Glutamatergic neuron (in vitro differentiated cells): ENCODE measurements at regions not wholly inside any gene's neighbourhood (a gene's known extent, or its start where the extent isn't known, plus 50 kb on each side); places are given as distances from the start of the nearest gene placed in this dataset.

ENCODE experiments used
- DNase-seq: peaks from one replicate; pipeline ENCODE4 v3.0.0; 2022
- H3K27ac Mint-ChIP-seq: one replicate; pipeline ENCODE4 v1.8.0; 2020; ENCODE audit warnings: mild to moderate bottlenecking, mixed read lengths, inconsistent platforms; ENCODE audit not compliant: unreplicated experiment
- H3K27me3 Mint-ChIP-seq: one replicate; pipeline ENCODE4 v1.8.0; 2020; ENCODE audit warnings: mild to moderate bottlenecking, moderate library complexity, mixed read lengths, inconsistent platforms; ENCODE audit not compliant: unreplicated experiment
- H3K36me3 Mint-ChIP-seq: one replicate; pipeline ENCODE4 v1.8.0; 2020; ENCODE audit warnings: mild to moderate bottlenecking, mixed read lengths, inconsistent platforms; ENCODE audit not compliant: unreplicated experiment
- H3K4me1 Mint-ChIP-seq: one replicate; pipeline ENCODE4 v1.8.0; 2020; ENCODE audit warnings: mild to moderate bottlenecking, low read depth, mixed read lengths, inconsistent platforms; ENCODE audit not compliant: unreplicated experiment
- H3K4me3 Mint-ChIP-seq: one replicate; pipeline ENCODE4 v1.8.0; 2020; ENCODE audit warnings: mild to moderate bottlenecking, mixed read lengths, inconsistent platforms; ENCODE audit not compliant: unreplicated experiment
- H3K9me3 Mint-ChIP-seq: one replicate; pipeline ENCODE4 v1.8.0; 2020; ENCODE audit warnings: mild to moderate bottlenecking, moderate library complexity, mixed read lengths, inconsistent platforms; ENCODE audit not compliant: unreplicated experiment
- TF ChIP-seq, protein P1 (sequence below): fragments of 200-600 bp; sonication (generic); IDR thresholded peaks from one replicate; pipeline ENCODE4 v1.5.0; 2021; ENCODE audit not compliant: partially characterized antibody, unreplicated experiment

DNA sequence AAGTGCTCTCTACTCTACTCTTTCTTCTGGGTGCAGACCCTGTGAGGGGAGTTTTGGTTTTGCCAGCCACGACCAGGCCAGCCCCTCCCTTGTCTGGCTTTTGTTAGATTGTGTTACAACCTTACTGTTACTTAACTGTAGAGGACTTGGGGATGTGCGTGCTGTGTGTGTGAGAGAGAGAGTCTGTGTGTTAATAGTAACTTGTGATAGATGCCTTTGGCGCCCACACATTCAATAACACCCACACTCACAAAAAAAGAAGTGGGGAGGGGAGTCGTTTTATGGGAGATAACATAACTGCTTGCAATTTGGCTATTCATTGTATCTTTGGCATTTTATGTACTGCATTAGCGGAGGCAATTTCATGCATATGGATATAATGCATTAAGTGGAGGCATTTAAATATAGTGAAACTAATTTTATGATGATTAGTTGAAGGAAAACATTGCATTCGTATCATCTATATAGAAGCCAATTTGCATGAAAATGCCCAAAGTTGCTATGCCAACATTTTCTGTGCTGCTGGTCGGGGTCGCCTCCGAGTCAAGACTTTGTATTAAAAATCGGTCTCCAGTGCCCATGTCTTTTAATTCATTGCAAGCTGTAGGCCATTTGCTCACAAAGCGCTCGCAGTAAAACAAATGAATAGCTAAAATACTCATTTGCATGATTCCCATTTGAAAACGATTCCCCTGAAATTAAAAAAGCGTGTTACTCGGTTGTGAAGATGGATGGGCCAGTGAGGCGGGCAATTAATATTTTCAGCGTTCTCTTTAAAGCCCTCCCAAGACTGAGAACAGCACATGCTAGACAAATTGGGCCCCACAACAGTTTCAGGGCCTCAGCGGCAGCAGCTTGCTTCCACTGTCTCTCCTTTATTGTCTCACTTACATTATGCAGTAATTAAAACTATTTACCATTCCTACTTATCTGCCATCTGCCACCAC lies 158.5 kb upstream of the SMAD3 start:
- H3K4me3 Mint-ChIP-seq, result no peak overlapping the region
- H3K4me1 Mint-ChIP-seq, result peaks cover 2% of the 10 kb centered on the region
- TF ChIP-seq, protein P1, sequence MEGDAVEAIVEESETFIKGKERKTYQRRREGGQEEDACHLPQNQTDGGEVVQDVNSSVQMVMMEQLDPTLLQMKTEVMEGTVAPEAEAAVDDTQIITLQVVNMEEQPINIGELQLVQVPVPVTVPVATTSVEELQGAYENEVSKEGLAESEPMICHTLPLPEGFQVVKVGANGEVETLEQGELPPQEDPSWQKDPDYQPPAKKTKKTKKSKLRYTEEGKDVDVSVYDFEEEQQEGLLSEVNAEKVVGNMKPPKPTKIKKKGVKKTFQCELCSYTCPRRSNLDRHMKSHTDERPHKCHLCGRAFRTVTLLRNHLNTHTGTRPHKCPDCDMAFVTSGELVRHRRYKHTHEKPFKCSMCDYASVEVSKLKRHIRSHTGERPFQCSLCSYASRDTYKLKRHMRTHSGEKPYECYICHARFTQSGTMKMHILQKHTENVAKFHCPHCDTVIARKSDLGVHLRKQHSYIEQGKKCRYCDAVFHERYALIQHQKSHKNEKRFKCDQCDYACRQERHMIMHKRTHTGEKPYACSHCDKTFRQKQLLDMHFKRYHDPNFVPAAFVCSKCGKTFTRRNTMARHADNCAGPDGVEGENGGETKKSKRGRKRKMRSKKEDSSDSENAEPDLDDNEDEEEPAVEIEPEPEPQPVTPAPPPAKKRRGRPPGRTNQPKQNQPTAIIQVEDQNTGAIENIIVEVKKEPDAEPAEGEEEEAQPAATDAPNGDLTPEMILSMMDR, result no peak
- H3K36me3 Mint-ChIP-seq, result no peaks in the 10 kb centered on the region
- DNase-seq, result no peak
- H3K27me3 Mint-ChIP-seq, result no peaks in the 10 kb centered on the region
- H3K9me3 Mint-ChIP-seq, result no peaks in the 10 kb centered on the region
- H3K27ac Mint-ChIP-seq, result no peak overlapping the region

DNA sequence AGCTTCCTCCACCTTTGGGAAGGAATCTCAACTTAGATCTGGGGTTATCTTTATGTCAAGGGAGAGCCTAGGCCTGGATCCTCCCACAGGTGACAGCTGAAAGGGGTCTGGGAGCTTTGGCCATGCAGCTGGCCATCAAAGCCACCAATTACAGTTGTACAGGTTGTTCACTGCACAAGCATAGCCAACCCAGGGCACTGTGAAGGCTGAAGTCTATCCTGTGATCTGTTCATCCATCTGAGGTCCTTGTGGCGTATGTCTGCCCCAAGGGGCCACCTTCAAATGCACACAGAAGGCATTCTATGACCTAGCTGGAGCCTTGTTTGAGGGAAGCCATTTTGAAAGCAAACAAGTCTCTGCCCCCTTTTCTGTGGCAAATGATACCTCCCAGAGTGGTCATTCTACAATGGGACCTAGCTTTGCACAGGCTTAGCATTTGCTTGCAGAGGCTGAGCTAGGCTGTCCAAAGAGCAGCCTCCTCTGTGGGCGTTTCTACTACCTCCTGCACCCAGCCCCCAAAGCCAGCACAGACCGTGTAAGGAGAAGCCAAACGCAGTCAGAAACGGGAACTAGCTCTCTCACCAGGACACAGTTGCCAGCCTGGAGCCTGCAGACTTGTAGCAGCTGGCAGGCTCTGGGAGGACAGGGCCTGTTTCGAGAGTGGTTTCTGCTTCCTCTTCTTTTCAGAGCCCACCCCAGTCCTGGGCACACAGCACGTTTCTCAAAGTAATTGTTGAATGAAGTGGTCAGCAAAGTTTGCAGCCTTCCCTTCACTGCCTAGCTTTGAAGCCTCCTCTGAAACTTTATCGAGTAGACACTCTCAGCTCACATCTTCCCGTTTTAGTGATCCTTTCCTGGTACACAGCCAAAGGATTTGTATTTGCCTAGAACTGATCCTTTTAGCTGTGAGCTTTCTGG lies 157.3 kb upstream of the SMAD3 start:
- TF ChIP-seq, protein P1, result no peak
- Mint-ChIP-seq H3K36me3 (no peaks in the 10 kb centered on the region), H3K9me3 (no peaks in the 10 kb centered on the region), H3K4me1 (peaks cover 2% of the 10 kb centered on the region), H3K27me3 (no peaks in the 10 kb centered on the region), H3K27ac (no peak overlapping the region), H3K4me3 (no peak overlapping the region)
- DNase-seq, result no peak

DNA sequence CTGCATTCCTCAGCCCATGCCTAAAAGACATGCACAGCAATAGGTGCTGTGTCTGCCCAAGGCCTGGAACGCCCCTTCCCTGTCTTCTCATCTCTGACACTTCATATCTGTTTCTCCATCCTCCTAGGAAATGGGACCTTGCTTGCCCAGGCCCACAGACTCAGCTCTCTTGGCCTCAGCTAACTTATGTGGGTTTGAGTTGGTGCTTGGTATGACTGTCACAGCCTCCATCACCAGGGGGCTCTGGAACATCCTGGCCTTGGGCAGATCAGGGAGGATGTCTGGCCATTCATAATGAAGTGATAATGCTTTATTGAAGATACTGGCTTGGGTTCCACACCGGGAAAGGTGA lies 156.7 kb upstream of the SMAD3 start:
- no peak for DNase-seq
- no peaks in the 10 kb centered on the region for H3K27me3 Mint-ChIP-seq
- TF ChIP-seq, protein P1, result no peak
- H3K9me3 Mint-ChIP-seq, result no peaks in the 10 kb centered on the region
- H3K27ac Mint-ChIP-seq, result no peak overlapping the region
- H3K4me3 Mint-ChIP-seq, result no peak overlapping the region
- H3K36me3 Mint-ChIP-seq, result no peaks in the 10 kb centered on the region
- H3K4me1 Mint-ChIP-seq, result peaks cover 2% of the 10 kb centered on the region

DNA sequence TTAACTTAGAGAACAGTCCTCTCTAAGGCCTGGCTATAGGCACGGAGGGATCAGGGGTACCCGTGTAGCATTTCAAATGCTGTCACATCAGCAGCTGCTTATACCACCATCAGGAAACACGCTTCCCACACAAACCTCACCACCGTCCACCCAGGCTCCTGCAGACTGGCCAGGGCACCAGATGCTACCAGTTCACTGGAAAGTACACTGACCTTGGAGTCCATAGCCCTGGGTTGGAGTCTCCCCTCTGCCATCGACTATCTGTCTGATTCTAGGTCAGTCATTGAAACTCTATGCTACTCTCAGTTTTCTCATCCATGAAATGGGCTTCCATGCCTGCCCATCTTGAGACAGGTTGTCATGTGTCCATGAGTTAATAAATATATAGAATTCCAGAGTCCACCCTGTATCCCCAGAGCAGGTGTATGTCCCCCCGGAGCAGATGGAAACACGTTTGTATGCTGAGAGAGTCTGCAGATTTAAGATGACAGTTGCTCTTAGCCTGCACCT lies 156.0 kb upstream of the SMAD3 start:
- Mint-ChIP-seq H3K36me3 (no peaks in the 10 kb centered on the region), H3K4me3 (no peak overlapping the region), H3K27me3 (no peaks in the 10 kb centered on the region), H3K4me1 (peaks cover 2% of the 10 kb centered on the region), H3K27ac (no peak overlapping the region), H3K9me3 (no peaks in the 10 kb centered on the region)
- TF ChIP-seq, protein P1, result no peak
- no peak for DNase-seq
